H9 (cell line): ENCODE measurements at regions not wholly inside any gene's neighbourhood (a gene's known extent, or its start where the extent isn't known, plus 50 kb on each side); places are given as distances from the start of the nearest gene placed in this dataset.
"Not testable (repeated sequence)": the region's sequence is repeated elsewhere in the genome, so short reads cannot be mapped to it uniquely, and the experiment has no call there.

Experiments used
- DNase-seq: peaks from one replicate; pipeline ENCODE4 v3.0.0-alpha.2; 2017
- H2AFZ ChIP-seq: one replicate; pipeline ENCODE4 v1.6.1; 2013; ENCODE audit warnings: mild to moderate bottlenecking, low read length, control low read depth, moderate library complexity
- H2AK5ac ChIP-seq: 2 replicates; pipeline ENCODE4 v1.6.1; 2013; ENCODE audit warnings: low read length, control low read depth, mixed read lengths; ENCODE audit not compliant: insufficient read length
- H2BK120ac ChIP-seq: one replicate; pipeline ENCODE4 v1.6.1; 2013; ENCODE audit warnings: low read depth, mild to moderate bottlenecking, low read length, control low read depth, inconsistent platforms; ENCODE audit not compliant: poor library complexity, severe bottlenecking
- H2BK12ac ChIP-seq: 2 replicates; pipeline ENCODE4 v1.6.1; 2013; ENCODE audit warnings: low read length, control low read depth, mixed read lengths, low read depth; ENCODE audit not compliant: insufficient read length
- H2BK15ac ChIP-seq: 2 replicates; pipeline ENCODE4 v1.6.1; 2013; ENCODE audit warnings: low read depth, low read length, control low read depth
- H2BK20ac ChIP-seq: one replicate; pipeline ENCODE4 v1.6.1; 2013; ENCODE audit warnings: low read depth, mild to moderate bottlenecking, low read length, control low read depth, inconsistent platforms; ENCODE audit not compliant: poor library complexity, severe bottlenecking
- H2BK5ac ChIP-seq: 2 replicates; pipeline ENCODE4 v1.6.1; 2013; ENCODE audit warnings: low read length, control low read depth, mixed read lengths; ENCODE audit not compliant: insufficient read length
- H3K14ac ChIP-seq: 2 replicates; pipeline ENCODE4 v1.6.1; 2013; ENCODE audit warnings: low read length, control low read depth; ENCODE audit not compliant: insufficient read depth
- H3K18ac ChIP-seq: 2 replicates; pipeline ENCODE4 v1.6.1; 2013; ENCODE audit warnings: low read depth, mild to moderate bottlenecking, mixed read lengths, low read length, control low read depth; ENCODE audit not compliant: insufficient read length
- H3K23ac ChIP-seq: 2 replicates; pipeline ENCODE4 v1.6.1; 2013; ENCODE audit warnings: low read length, control low read depth, mixed read lengths, low read depth; ENCODE audit not compliant: insufficient read length
- H3K23me2 ChIP-seq: 2 replicates; pipeline ENCODE4 v1.6.1; 2013; ENCODE audit warnings: low read depth, mild to moderate bottlenecking, mixed read lengths, low read length, control low read depth; ENCODE audit not compliant: insufficient read length, poor library complexity, severe bottlenecking
- H3K27ac ChIP-seq: 2 replicates; pipeline ENCODE4 v1.5.1; 2013; ENCODE audit warnings: low read length, control low read depth, mixed read lengths, low read depth; ENCODE audit not compliant: insufficient read length
- H3K27me3 ChIP-seq: 2 replicates; pipeline ENCODE4 v1.6.1; 2013; ENCODE audit warnings: low read length, control low read depth, inconsistent platforms; ENCODE audit not compliant: insufficient read depth
- H3K4ac ChIP-seq: 2 replicates; pipeline ENCODE4 v1.6.1; 2013; ENCODE audit warnings: low read depth, mild to moderate bottlenecking, control low read depth, inconsistent platforms, low read length, moderate library complexity
- H3K4me1 ChIP-seq: 2 replicates; pipeline ENCODE4 v1.6.1; 2013; ENCODE audit warnings: low read length, control low read depth, inconsistent platforms; ENCODE audit not compliant: insufficient read depth
- H3K4me2 ChIP-seq: 2 replicates; pipeline ENCODE4 v1.6.1; 2013; ENCODE audit warnings: low read length, control low read depth, mixed read lengths; ENCODE audit not compliant: insufficient read length, insufficient read depth
- H3K56ac ChIP-seq: 2 replicates; pipeline ENCODE4 v1.6.1; 2013; ENCODE audit warnings: low read depth, mild to moderate bottlenecking, mixed read lengths, low read length, control low read depth; ENCODE audit not compliant: insufficient read length
- H3K79me1 ChIP-seq: 2 replicates; pipeline ENCODE4 v1.6.1; 2013; ENCODE audit warnings: low read depth, mild to moderate bottlenecking, moderate library complexity, low read length, control low read depth, inconsistent platforms; ENCODE audit not compliant: insufficient read depth, poor library complexity, severe bottlenecking
- H3K79me2 ChIP-seq: 2 replicates; pipeline ENCODE4 v1.6.1; 2013; ENCODE audit warnings: low read length, control low read depth, inconsistent platforms; ENCODE audit not compliant: insufficient read depth
- H3K9ac ChIP-seq: 2 replicates; pipeline ENCODE4 v1.6.1; 2013; ENCODE audit warnings: low read length, control low read depth, mixed read lengths; ENCODE audit not compliant: insufficient read length; ENCODE audit errors: extremely low read depth
- H3K9me3 ChIP-seq: one replicate; pipeline ENCODE4 v1.6.1; 2013; ENCODE audit warnings: low read depth, low read length, inconsistent platforms; ENCODE audit not compliant: control insufficient read depth
- H3T11ph ChIP-seq: one replicate; pipeline ENCODE4 v1.6.1; 2013; ENCODE audit warnings: mild to moderate bottlenecking, low read length, control low read depth, inconsistent platforms
- H4K20me1 ChIP-seq: one replicate; pipeline ENCODE4 v1.6.1; 2013; ENCODE audit not compliant: control insufficient read depth, insufficient read length, insufficient read depth
- H4K5ac ChIP-seq: 2 replicates; pipeline ENCODE4 v1.6.1; 2013; ENCODE audit warnings: low read depth, mild to moderate bottlenecking, mixed read lengths, low read length, control low read depth; ENCODE audit not compliant: insufficient read length
- H4K8ac ChIP-seq: replicated peaks from 2 replicates; pipeline ENCODE4 v1.6.1; 2013; ENCODE audit warnings: low read length, control low read depth, mixed read lengths, low read depth; ENCODE audit not compliant: insufficient read length
- H4K91ac ChIP-seq: 2 replicates; pipeline ENCODE4 v1.6.1; 2013; ENCODE audit warnings: low read depth, mild to moderate bottlenecking, moderate library complexity, mixed read lengths, low read length, control low read depth; ENCODE audit not compliant: insufficient read length
- H3K27ac Mint-ChIP-seq, 3 experiments: 2 replicates in 2 of 3; 3 replicates in 1 of 3; pipeline ENCODE4 v1.8.0; 2020 to 2021; ENCODE audit warnings: mixed read lengths in 3 of 3, mild to moderate bottlenecking in 1 of 3, moderate library complexity in 1 of 3
- H3K27me3 Mint-ChIP-seq: 2 replicates; pipeline ENCODE4 v1.8.0; 2021; ENCODE audit warnings: low read depth, mild to moderate bottlenecking, moderate library complexity, mixed read lengths
- H3K36me3 Mint-ChIP-seq, 3 experiments: 2 replicates in 2 of 3; 3 replicates in 1 of 3; pipeline ENCODE4 v1.8.0; 2020 to 2021; ENCODE audit warnings: low read depth in 3 of 3, mixed read lengths in 3 of 3; ENCODE audit not compliant: insufficient read depth in 1 of 3
- H3K4me1 Mint-ChIP-seq, 2 experiments: 2 replicates each; pipeline ENCODE4 v1.8.0; 2020; ENCODE audit warnings: mixed read lengths in 2 of 2
- H3K4me3 Mint-ChIP-seq, 2 experiments: 2 replicates in 1 of 2; 3 replicates in 1 of 2; pipeline ENCODE4 v1.8.0; 2020 to 2021; ENCODE audit warnings: mild to moderate bottlenecking in 2 of 2, mixed read lengths in 2 of 2, moderate library complexity in 1 of 2
- H3K9me3 Mint-ChIP-seq, 2 experiments: 2 replicates in 1 of 2; 3 replicates in 1 of 2; pipeline ENCODE4 v1.8.0; 2020; ENCODE audit warnings: mild to moderate bottlenecking in 2 of 2, mixed read lengths in 2 of 2, moderate library complexity in 1 of 2
- WGBS: extraction: QIAGEN DNeasy Blood & Tissue Kit; methylation state at CpG from one replicate; pipeline ENCODE4 v1.1.7; 2013; ENCODE audit warnings: missing lambda C conversion rate, low lambda C conversion rate, mixed read lengths; ENCODE audit not compliant: insufficient read length; ENCODE audit errors: extremely low coverage; 5-methylcytosine and 5-hydroxymethylcytosine counted together

GRCh38 chr4:143815375-143815774 is 90.0 kb downstream of the GYPE start:
- not testable (repeated sequence) for H2BK15ac ChIP-seq, H4K20me1 ChIP-seq, H3K79me2 ChIP-seq, H3T11ph ChIP-seq, H3K23me2 ChIP-seq, H3K4ac ChIP-seq, H3K27me3 ChIP-seq, H3K23ac ChIP-seq, H2BK120ac ChIP-seq, H3K4me1 ChIP-seq, DNase-seq, H2BK5ac ChIP-seq, H2AK5ac ChIP-seq, H3K27ac Mint-ChIP-seq, H3K14ac ChIP-seq, H3K9me3 Mint-ChIP-seq, H3K4me3 Mint-ChIP-seq, H2AFZ ChIP-seq, H4K5ac ChIP-seq, H2BK12ac ChIP-seq, H3K4me2 ChIP-seq, H3K27ac ChIP-seq, H3K27me3 Mint-ChIP-seq, H3K79me1 ChIP-seq, H3K4me1 Mint-ChIP-seq, H4K8ac ChIP-seq, H3K18ac ChIP-seq, H3K36me3 Mint-ChIP-seq, H3K56ac ChIP-seq, H4K91ac ChIP-seq, H3K9ac ChIP-seq, H2BK20ac ChIP-seq, H3K9me3 ChIP-seq

- H4K5ac ChIP-seq, H3K14ac ChIP-seq, H3K9me3 Mint-ChIP-seq, H3K9ac ChIP-seq, DNase-seq, H3K56ac ChIP-seq, H3K23ac ChIP-seq, H3K79me2 ChIP-seq, H2BK15ac ChIP-seq, H3K27ac ChIP-seq, H2BK12ac ChIP-seq, H2AFZ ChIP-seq, H3K79me1 ChIP-seq, H3K27me3 Mint-ChIP-seq, H4K8ac ChIP-seq, H3K27me3 ChIP-seq, H2BK120ac ChIP-seq, H3T11ph ChIP-seq, H2BK5ac ChIP-seq, H3K4me1 Mint-ChIP-seq, H3K4me2 ChIP-seq, H3K4ac ChIP-seq, H4K20me1 ChIP-seq, H2BK20ac ChIP-seq, H2AK5ac ChIP-seq, H3K4me3 Mint-ChIP-seq, H3K9me3 ChIP-seq, H3K36me3 Mint-ChIP-seq, H3K18ac ChIP-seq, H3K4me1 ChIP-seq, H4K91ac ChIP-seq, H3K23me2 ChIP-seq: not testable (repeated sequence)
- H3K27ac Mint-ChIP-seq: peak overlapping the region in 1 of 3 experiments; percentile 59; a peak in 1 of 7 replicates
- WGBS: no CpG with 5 or more reads among the region's 4 CpGs
Measured at GRCh38 chr4:143813431-143814154, 91.8 kb downstream of the GYPE start.
